Suprapubic skin (tissue), 4 donors: ENCODE measurements at regions not wholly inside any gene's neighbourhood (a gene's known extent, or its start where the extent isn't known, plus 50 kb on each side); places are given as distances from the start of the nearest gene placed in this dataset.

Experiments
- EP300 ChIP-seq: sonication (generic); formaldehyde crosslinking; IDR thresholded peaks from one replicate; pipeline ENCODE4 v1.6.1; 2017; ENCODE audit warnings: antibody characterized with exemption
- POLR2A ChIP-seq, 2 donors: fragments of 450-650 bp; IDR thresholded peaks; one replicate each; pipeline ENCODE4 v1.6.1; 2017; ENCODE audit warnings: antibody characterized with exemption in 2 of 2, mild to moderate bottlenecking in 2 of 2, moderate library complexity in 2 of 2
- POLR2AphosphoS5 ChIP-seq, 3 donors: sonication (generic); formaldehyde crosslinking; IDR thresholded peaks; one replicate each; pipeline ENCODE4 v1.6.1; 2017; ENCODE audit warnings: antibody characterized with exemption in 3 of 3
- TF ChIP-seq, protein P1 (sequence below), 2 donors: fragments of 200-600 bp in 1 of 2; fragments of 450-650 bp in 1 of 2; sonication (generic) in 1 of 2; IDR thresholded peaks; one replicate each; pipeline ENCODE4 v1.5.1; 2016 to 2019; ENCODE audit warnings: antibody characterized with exemption in 2 of 2, mild to moderate bottlenecking in 1 of 2, moderate library complexity in 1 of 2

DNA sequence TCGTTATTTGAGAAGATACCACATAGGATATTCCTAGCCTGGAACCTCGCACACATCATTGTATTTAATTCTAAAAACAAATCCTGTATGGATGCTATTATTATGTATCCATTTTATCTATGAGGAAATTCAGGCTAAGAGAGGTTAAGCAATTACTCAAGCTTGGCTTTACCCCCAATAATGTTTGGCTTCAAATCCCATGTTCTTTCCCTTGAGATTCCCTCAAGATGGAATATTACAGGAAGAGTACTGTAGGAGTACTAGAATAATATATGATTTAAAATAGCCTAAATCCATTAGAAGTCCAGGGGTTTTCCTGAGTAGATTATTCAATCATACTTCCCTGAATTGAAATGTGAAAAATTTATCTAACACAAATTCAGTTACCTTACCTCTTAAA, 630.2 kb downstream of the ZNF385D start:
- TF ChIP-seq, protein P1, sequence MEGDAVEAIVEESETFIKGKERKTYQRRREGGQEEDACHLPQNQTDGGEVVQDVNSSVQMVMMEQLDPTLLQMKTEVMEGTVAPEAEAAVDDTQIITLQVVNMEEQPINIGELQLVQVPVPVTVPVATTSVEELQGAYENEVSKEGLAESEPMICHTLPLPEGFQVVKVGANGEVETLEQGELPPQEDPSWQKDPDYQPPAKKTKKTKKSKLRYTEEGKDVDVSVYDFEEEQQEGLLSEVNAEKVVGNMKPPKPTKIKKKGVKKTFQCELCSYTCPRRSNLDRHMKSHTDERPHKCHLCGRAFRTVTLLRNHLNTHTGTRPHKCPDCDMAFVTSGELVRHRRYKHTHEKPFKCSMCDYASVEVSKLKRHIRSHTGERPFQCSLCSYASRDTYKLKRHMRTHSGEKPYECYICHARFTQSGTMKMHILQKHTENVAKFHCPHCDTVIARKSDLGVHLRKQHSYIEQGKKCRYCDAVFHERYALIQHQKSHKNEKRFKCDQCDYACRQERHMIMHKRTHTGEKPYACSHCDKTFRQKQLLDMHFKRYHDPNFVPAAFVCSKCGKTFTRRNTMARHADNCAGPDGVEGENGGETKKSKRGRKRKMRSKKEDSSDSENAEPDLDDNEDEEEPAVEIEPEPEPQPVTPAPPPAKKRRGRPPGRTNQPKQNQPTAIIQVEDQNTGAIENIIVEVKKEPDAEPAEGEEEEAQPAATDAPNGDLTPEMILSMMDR (IDR thresholded peaks at IDR 0.05), result no peak
- TF ChIP-seq EP300 (no peak), POLR2A (IDR thresholded peaks at IDR 0.05) (no peak), POLR2AphosphoS5 (IDR thresholded peaks at IDR 0.05) (no peak)
